ENCODE measurements at regions not wholly inside any gene's neighbourhood (a gene's known extent, or its start where the extent isn't known, plus 50 kb on each side); places are given as distances from the start of the nearest gene placed in this dataset.

DNA sequence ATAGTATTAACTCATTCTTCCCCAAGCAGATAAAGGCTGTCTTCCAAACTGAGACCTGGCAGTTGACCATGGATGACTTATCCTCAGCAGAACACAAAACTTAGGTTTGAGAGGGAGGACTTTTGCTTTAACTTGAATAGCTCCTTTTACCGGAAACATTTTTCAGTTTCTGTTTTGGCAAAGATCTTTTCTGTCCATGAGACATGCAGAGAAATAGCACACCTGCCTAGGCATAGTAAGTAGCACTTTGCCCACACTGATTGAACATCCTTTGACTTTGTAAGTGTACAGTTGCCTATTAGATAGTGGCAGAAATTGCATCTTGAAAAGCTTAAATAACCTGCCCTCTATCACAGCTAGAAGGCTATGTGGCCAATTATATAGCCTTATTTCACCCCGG, 1962.5 kb downstream of the MRPL39 start:
- Histone ChIP-seq H2AFZ (ENCODE audit: low read length, unreplicated experiment) (no peak overlapping the region), H3K27ac (ENCODE audit: low read depth, low read length) (no peak overlapping the region), H3K36me3 (ENCODE audit: insufficient read depth, low read length) (no peaks in the 10 kb centered on the region)

DNA sequence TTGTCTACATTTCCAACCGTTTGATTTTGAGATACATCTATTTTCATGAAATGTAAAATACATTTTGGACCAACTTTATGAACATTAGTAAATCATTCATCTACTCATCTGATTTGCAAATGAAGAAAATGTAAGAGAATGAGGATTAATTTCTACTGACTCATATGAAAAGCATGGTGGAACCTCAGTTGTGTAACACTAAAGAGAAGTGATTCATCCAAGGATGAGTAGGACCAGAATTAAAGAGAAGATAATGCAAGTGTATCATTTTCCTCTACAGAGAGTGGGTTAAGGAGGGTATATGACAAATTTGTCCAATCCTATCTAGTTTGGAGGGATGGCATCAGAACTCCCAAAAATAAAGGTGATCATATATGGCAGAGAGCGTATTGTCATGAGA, 1967.6 kb downstream of the MRPL39 start:
- H3K4me3 ChIP-seq (ENCODE audit: low read depth, low read length), result no peak overlapping the region
- H3K4me1 ChIP-seq (ENCODE audit: control insufficient read depth, insufficient read depth, low read length, unreplicated experiment), result no peaks in the 10 kb centered on the region
- no peaks in the 10 kb centered on the region for H3K36me3 ChIP-seq (ENCODE audit: insufficient read depth, low read length)
- no peaks in the 10 kb centered on the region for H3K27me3 ChIP-seq (ENCODE audit: insufficient read depth, low read length)
- no peak overlapping the region for H2AFZ ChIP-seq (ENCODE audit: low read length, unreplicated experiment)
- H3K27ac ChIP-seq (ENCODE audit: low read depth, low read length), result no peak overlapping the region
- no peaks in the 10 kb centered on the region for H3K79me2 ChIP-seq (ENCODE audit: control insufficient read depth, insufficient read depth, low read length, unreplicated experiment)

More for the DNA sequence above, 1962.5 kb downstream of the MRPL39 start:
- no peaks in the 10 kb centered on the region for H3K27me3 ChIP-seq (ENCODE audit: insufficient read depth, low read length)
- H3K79me2 ChIP-seq (ENCODE audit: control insufficient read depth, insufficient read depth, low read length, unreplicated experiment), result no peaks in the 10 kb centered on the region
- no peak overlapping the region for H3K4me3 ChIP-seq (ENCODE audit: low read depth, low read length)
- H3K4me1 ChIP-seq (ENCODE audit: control insufficient read depth, insufficient read depth, low read length, unreplicated experiment), result no peaks in the 10 kb centered on the region

DNA sequence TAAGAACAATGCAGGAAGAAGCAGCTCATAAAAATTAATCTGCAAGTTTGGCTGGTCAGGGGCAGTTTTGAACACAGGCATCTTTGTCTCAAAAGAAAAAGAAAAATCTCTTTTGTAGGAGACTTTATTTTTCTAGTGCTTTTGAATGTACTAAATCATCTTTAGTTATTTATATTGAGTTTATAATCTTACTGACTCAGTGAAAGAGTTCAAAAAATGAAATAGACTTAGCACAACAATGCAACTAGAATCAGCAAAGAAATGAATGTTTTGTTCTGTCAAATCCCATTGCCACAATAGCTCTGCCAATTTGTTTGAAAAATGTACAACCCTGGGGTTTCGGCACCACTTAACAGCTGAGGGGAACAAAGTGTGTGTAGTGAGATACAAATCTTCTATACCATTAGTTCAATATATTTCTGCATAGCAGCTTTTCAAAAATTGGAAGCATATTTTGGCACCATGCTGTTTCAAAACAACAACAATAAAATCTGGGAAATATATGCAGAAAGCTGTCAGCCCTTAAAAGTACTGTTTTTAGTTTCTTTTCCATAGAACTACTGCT, 1969.1 kb downstream of the MRPL39 start:
- Histone ChIP-seq H3K36me3 (ENCODE audit: insufficient read depth, low read length) (no peaks in the 10 kb centered on the region), H3K79me2 (ENCODE audit: control insufficient read depth, insufficient read depth, low read length, unreplicated experiment) (no peaks in the 10 kb centered on the region), H2AFZ (ENCODE audit: low read length, unreplicated experiment) (no peak overlapping the region), H3K27ac (ENCODE audit: low read depth, low read length) (no peak overlapping the region), H3K4me1 (ENCODE audit: control insufficient read depth, insufficient read depth, low read length, unreplicated experiment) (no peaks in the 10 kb centered on the region), H3K27me3 (ENCODE audit: insufficient read depth, low read length) (no peaks in the 10 kb centered on the region), H3K4me3 (ENCODE audit: low read depth, low read length) (no peak overlapping the region)

DNA sequence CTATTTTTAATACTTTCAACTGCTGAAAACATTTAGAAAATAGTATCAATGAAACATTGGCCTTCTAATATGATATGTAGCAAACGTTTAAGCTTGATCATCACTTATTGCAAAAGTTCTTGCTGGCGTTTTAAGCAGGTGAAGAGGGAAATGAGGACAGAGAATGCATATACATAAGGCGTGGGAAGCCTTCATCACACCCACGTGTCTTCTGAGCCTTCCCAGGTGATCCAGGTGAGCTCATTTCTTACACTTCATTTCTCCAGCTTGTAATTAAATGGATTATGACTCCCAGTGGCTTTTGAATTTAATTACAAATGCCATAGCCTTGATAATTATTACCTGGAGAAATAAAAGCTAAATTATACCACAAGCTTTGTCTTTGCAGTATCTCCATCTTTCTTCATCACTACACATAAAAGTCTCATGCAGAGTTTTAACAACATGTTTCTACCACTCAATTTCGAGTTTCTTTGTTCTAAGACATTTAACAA, 1973.8 kb downstream of the MRPL39 start:
- Histone ChIP-seq H3K4me3 (ENCODE audit: low read depth, low read length) (no peak overlapping the region), H3K4me1 (ENCODE audit: control insufficient read depth, insufficient read depth, low read length, unreplicated experiment) (no peaks in the 10 kb centered on the region), H3K27me3 (ENCODE audit: insufficient read depth, low read length) (no peaks in the 10 kb centered on the region), H3K27ac (ENCODE audit: low read depth, low read length) (no peak overlapping the region), H3K79me2 (ENCODE audit: control insufficient read depth, insufficient read depth, low read length, unreplicated experiment) (no peaks in the 10 kb centered on the region), H2AFZ (ENCODE audit: low read length, unreplicated experiment) (no peak overlapping the region), H3K36me3 (ENCODE audit: insufficient read depth, low read length) (no peaks in the 10 kb centered on the region)

DNA sequence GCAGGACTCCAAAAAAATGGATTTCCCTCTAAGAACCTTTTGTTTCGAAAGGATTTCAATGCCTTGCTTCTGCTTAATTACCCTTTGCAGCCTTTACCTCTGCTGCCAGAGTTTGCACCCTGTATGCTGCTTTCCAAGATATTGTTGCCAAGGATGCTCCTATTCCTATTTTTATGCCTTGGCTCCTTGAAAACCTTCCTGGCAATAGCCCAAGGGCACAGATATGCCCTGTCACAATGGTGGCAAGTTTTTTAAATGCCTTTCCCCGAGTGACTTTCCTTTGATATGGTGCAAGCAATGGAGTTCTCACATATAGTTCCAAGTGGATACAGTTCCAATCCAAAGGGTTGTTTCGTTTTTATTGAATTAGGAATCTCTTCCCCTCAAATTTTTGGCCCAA, 1983.0 kb downstream of the MRPL39 start:
- Histone ChIP-seq H3K36me3 (ENCODE audit: insufficient read depth, low read length) (no peaks in the 10 kb centered on the region), H3K27ac (ENCODE audit: low read depth, low read length) (no peak overlapping the region), H2AFZ (ENCODE audit: low read length, unreplicated experiment) (no peak overlapping the region), H3K79me2 (ENCODE audit: control insufficient read depth, insufficient read depth, low read length, unreplicated experiment) (no peaks in the 10 kb centered on the region), H3K4me3 (ENCODE audit: low read depth, low read length) (no peak overlapping the region), H3K27me3 (ENCODE audit: insufficient read depth, low read length) (no peaks in the 10 kb centered on the region), H3K4me1 (ENCODE audit: control insufficient read depth, insufficient read depth, low read length, unreplicated experiment) (no peaks in the 10 kb centered on the region)

DNA sequence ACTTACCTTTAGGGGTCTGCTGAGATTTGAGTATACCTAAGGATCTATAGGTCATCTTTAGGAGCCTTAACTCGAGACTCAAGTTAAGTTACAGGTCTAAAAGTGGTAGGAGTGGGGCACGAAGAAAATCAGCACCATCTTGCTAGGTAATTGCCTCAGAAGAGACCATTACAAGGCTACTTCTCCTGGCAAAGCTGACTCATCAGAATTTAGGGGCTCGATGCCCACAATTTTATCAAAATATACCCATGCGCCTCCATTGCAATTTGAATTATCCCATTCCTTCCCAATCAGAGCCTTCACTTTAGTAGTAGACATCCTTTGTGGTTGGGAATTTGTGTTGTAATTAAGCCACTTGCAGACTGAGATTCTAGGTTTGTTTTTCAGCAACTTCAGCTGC, 1994.3 kb downstream of the MRPL39 start:
- Histone ChIP-seq H3K27me3 (ENCODE audit: insufficient read depth, low read length) (no peaks in the 10 kb centered on the region), H3K27ac (ENCODE audit: low read depth, low read length) (no peak overlapping the region), H3K79me2 (ENCODE audit: control insufficient read depth, insufficient read depth, low read length, unreplicated experiment) (no peaks in the 10 kb centered on the region), H3K4me1 (ENCODE audit: control insufficient read depth, insufficient read depth, low read length, unreplicated experiment) (no peaks in the 10 kb centered on the region), H3K36me3 (ENCODE audit: insufficient read depth, low read length) (no peaks in the 10 kb centered on the region), H2AFZ (ENCODE audit: low read length, unreplicated experiment) (no peak overlapping the region), H3K4me3 (ENCODE audit: low read depth, low read length) (no peak overlapping the region)

DNA sequence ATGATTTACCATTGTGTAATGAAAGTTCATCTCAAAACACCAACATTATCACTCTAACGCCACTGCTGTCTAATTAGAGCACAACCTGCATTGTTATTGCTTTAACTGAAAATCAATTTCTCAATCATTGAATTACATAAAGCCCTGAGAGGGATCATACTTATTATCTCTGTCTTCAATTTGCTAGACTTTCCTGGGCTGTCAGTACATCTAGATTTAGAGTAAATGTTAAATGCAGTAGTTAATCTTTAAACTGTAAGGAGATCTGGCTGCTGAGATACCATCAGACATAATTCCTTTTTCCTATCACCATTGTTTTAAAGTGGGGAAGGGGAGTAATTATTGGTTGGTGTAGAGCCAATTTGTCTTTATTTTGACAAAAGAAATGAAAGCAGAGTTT, 1995.1 kb downstream of the MRPL39 start:
- Histone ChIP-seq H2AFZ (ENCODE audit: low read length, unreplicated experiment) (no peak overlapping the region), H3K36me3 (ENCODE audit: insufficient read depth, low read length) (no peaks in the 10 kb centered on the region), H3K27ac (ENCODE audit: low read depth, low read length) (no peak overlapping the region), H3K27me3 (ENCODE audit: insufficient read depth, low read length) (no peaks in the 10 kb centered on the region), H3K4me1 (ENCODE audit: control insufficient read depth, insufficient read depth, low read length, unreplicated experiment) (no peaks in the 10 kb centered on the region), H3K79me2 (ENCODE audit: control insufficient read depth, insufficient read depth, low read length, unreplicated experiment) (no peaks in the 10 kb centered on the region), H3K4me3 (ENCODE audit: low read depth, low read length) (no peak overlapping the region)

DNA sequence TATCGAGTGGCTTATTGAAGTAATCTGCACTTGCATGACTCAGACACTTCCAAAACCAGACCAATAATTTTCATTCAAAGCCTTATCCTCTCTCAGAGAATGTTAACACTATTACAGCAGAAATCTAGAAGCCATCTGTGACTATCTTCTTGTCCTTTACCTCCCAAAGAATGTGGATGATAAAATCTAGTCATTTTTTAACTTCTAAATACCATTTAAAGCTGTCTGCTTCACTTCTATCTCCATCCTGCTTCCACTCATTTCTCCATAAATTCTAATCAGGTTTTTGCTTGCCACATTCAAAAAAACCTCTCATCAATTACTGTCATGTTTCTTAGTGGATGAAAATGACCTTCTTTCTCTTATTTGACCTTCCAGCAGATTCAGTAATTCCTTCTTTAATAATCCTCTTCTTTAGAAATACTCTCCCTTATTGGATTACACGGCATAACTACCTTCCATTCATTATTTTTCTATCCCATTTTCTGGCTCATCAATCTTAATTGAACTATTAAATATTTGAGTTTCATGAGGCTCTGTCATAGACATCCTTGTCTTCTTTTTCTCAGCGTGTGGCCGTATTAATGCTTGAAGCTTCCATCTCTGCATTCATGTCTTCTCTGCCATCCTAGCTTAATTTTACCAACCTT, 1999.4 kb downstream of the MRPL39 start:
- no peaks in the 10 kb centered on the region for H3K4me1 ChIP-seq (ENCODE audit: control insufficient read depth, insufficient read depth, low read length, unreplicated experiment)
- no peak overlapping the region for H2AFZ ChIP-seq (ENCODE audit: low read length, unreplicated experiment)
- no peaks in the 10 kb centered on the region for H3K27me3 ChIP-seq (ENCODE audit: insufficient read depth, low read length)
- no peak overlapping the region for H3K4me3 ChIP-seq (ENCODE audit: low read depth, low read length)
- no peaks in the 10 kb centered on the region for H3K79me2 ChIP-seq (ENCODE audit: control insufficient read depth, insufficient read depth, low read length, unreplicated experiment)
- no peak overlapping the region for H3K27ac ChIP-seq (ENCODE audit: low read depth, low read length)
- no peaks in the 10 kb centered on the region for H3K36me3 ChIP-seq (ENCODE audit: insufficient read depth, low read length)

DNA sequence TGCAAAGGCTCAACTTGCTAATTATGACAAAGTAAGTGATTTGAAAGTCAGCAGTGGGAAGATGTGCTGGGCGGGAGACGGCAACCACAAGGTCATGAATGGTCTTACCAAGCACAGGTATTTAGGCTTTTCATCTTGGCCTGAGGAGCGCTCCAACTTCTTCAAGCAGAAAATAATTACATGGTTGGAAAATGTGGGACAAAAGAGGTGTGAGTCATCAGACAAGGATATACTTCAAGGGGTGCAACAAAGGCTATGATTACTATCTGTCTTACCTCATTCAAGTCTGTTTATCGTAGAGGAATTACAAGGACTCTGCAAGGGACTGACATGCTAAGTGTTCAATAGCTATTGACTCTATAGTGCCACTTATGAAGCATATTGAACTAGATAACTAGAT, 2005.7 kb downstream of the MRPL39 start:
- Histone ChIP-seq H2AFZ (ENCODE audit: low read length, unreplicated experiment) (no peak overlapping the region), H3K79me2 (ENCODE audit: control insufficient read depth, insufficient read depth, low read length, unreplicated experiment) (no peaks in the 10 kb centered on the region), H3K27me3 (ENCODE audit: insufficient read depth, low read length) (no peaks in the 10 kb centered on the region), H3K27ac (ENCODE audit: low read depth, low read length) (no peak overlapping the region), H3K36me3 (ENCODE audit: insufficient read depth, low read length) (no peaks in the 10 kb centered on the region), H3K4me3 (ENCODE audit: low read depth, low read length) (no peak overlapping the region), H3K4me1 (ENCODE audit: control insufficient read depth, insufficient read depth, low read length, unreplicated experiment) (no peaks in the 10 kb centered on the region)

DNA sequence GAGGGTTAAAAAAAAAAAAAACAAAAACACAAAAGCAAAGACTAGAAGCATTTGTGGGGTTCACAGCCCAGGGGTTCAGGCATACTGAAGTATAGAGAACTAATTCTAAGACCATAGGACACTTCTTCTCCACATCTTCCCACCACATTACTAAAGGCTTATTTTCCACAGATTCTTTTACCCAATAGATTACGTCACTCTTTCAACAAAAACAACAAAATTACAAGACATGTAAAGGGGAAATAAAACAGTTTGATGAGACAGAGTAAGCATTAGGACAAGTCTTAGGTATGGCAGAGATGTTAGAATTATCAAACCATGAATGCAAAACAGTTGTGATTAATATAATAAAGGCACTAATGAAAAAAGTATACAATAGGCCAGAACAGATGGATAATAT, 2013.7 kb downstream of the MRPL39 start:
- Histone ChIP-seq H3K27me3 (ENCODE audit: insufficient read depth, low read length) (no peaks in the 10 kb centered on the region), H2AFZ (ENCODE audit: low read length, unreplicated experiment) (no peak overlapping the region)

DNA sequence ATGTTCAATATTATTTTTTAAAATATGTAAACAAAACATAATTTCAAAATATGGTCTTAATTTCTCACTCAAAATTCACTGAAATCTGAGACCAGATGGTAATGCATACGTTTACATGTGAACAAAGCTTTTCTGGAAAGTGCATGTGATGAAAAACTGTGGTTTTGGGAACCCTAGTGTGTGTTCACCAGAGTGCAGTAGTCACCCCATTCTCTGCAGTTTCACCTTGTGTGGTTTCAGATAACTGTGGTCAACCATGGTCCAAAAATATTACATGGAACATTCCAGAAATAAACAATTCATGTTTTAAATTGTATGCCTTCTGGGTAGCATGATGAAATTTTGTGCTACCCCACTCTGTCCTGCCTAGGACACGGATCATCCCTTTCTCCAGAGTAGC, 2021.9 kb downstream of the MRPL39 start:
- no peaks in the 10 kb centered on the region for H3K27me3 ChIP-seq (ENCODE audit: insufficient read depth, low read length)
- H3K27ac ChIP-seq (ENCODE audit: low read depth, low read length), result no peak overlapping the region
- no peak overlapping the region for H3K4me3 ChIP-seq (ENCODE audit: low read depth, low read length)
- no peak overlapping the region for H2AFZ ChIP-seq (ENCODE audit: low read length, unreplicated experiment)
- no peaks in the 10 kb centered on the region for H3K36me3 ChIP-seq (ENCODE audit: insufficient read depth, low read length)
- no peaks in the 10 kb centered on the region for H3K79me2 ChIP-seq (ENCODE audit: control insufficient read depth, insufficient read depth, low read length, unreplicated experiment)
- no peaks in the 10 kb centered on the region for H3K4me1 ChIP-seq (ENCODE audit: control insufficient read depth, insufficient read depth, low read length, unreplicated experiment)

More for the DNA sequence above, 2013.7 kb downstream of the MRPL39 start:
- Histone ChIP-seq H3K36me3 (ENCODE audit: insufficient read depth, low read length) (no peaks in the 10 kb centered on the region), H3K79me2 (ENCODE audit: control insufficient read depth, insufficient read depth, low read length, unreplicated experiment) (no peaks in the 10 kb centered on the region), H3K4me3 (ENCODE audit: low read depth, low read length) (no peak overlapping the region), H3K4me1 (ENCODE audit: control insufficient read depth, insufficient read depth, low read length, unreplicated experiment) (no peaks in the 10 kb centered on the region), H3K27ac (ENCODE audit: low read depth, low read length) (no peak overlapping the region)

Measured in ACC112 (cell line).